ENCODE measurements at regions not wholly inside any gene's neighbourhood (a gene's known extent, or its start where the extent isn't known, plus 50 kb on each side); places are given as distances from the start of the nearest gene placed in this dataset.

DNA sequence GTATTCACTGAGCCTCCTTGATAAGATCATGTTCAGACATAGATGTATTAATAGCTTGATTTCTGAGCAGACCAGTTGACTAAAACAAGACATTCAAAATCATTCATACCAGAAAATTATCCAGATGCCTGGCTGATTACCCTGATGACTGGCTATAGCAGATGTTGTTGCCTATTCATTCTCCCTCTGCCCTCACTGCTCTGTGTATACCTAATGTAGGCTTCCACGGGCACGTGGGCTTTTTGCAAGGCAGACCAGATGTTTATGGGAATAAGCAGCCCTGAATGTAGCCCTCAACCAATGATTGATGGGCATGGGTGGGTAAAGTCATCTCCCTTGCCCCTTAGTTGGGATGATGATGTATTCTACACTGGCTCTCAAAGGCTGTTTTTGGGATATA, 289.1 kb downstream of the MBD2 start:
- Histone ChIP-seq H4K91ac (ENCODE audit: insufficient read length, low read depth, low read length) (no peak overlapping the region), H3K4ac (ENCODE audit: low read depth, low read length) (no peak overlapping the region), H3K4me2 (ENCODE audit: insufficient read depth, insufficient read length, low read length) (no peak overlapping the region), H3K18ac (ENCODE audit: insufficient read length, low read depth, low read length) (no peak overlapping the region), H2BK20ac (ENCODE audit: low read depth, low read length, poor library complexity, severe bottlenecking) (no peak overlapping the region), H3K4me1 (ENCODE audit: insufficient read depth, low read length) (no peaks in the 10 kb centered on the region), H4K8ac (replicated peaks; ENCODE audit: insufficient read length, low read depth, low read length) (no peak overlapping the region), H3K56ac (ENCODE audit: insufficient read length, low read depth, low read length) (no peak overlapping the region), H2BK15ac (ENCODE audit: low read depth, low read length) (no peak overlapping the region), H2BK12ac (ENCODE audit: insufficient read length, low read depth, low read length) (no peak overlapping the region), H3K9me3 (ENCODE audit: control insufficient read depth, low read depth, low read length) (no peaks in the 10 kb centered on the region), H4K5ac (ENCODE audit: insufficient read length, low read depth, low read length) (no peak overlapping the region), H2BK120ac (ENCODE audit: low read depth, low read length, poor library complexity, severe bottlenecking) (no peak overlapping the region), H3K23me2 (ENCODE audit: insufficient read length, low read depth, low read length, poor library complexity, severe bottlenecking) (no peaks in the 10 kb centered on the region), H3K79me2 (ENCODE audit: insufficient read depth, low read length) (no peaks in the 10 kb centered on the region), H2AK5ac (ENCODE audit: insufficient read length, low read length) (no peak overlapping the region), H4K20me1 (ENCODE audit: control insufficient read depth, insufficient read depth, insufficient read length) (no peaks in the 10 kb centered on the region), H2BK5ac (ENCODE audit: insufficient read length, low read length) (no peak overlapping the region), H3K9ac (ENCODE audit: extremely low read depth, insufficient read length, low read length) (no peak overlapping the region), H3K79me1 (ENCODE audit: insufficient read depth, low read depth, low read length, poor library complexity, severe bottlenecking) (no peaks in the 10 kb centered on the region), H3K27ac (ENCODE audit: insufficient read length, low read depth, low read length) (no peak overlapping the region), H3K23ac (ENCODE audit: insufficient read length, low read depth, low read length) (no peak overlapping the region), H2AFZ (ENCODE audit: low read length) (no peak overlapping the region), H3K14ac (ENCODE audit: insufficient read depth, low read length) (no peak overlapping the region), H3K27me3 (ENCODE audit: insufficient read depth, low read length) (no peaks in the 10 kb centered on the region), H3T11ph (ENCODE audit: low read length) (no peak overlapping the region)
- no peak for DNase-seq
- no peak overlapping the region for H3K27ac Mint-ChIP-seq
- H3K9me3 Mint-ChIP-seq: no peaks in the 10 kb centered on the region
- no CpG with 5 or more reads among the region's 2 CpGs for WGBS (ENCODE audit: extremely low coverage, insufficient read length, low lambda C conversion rate)
- no peaks in the 10 kb centered on the region for H3K36me3 Mint-ChIP-seq (ENCODE audit: insufficient read depth in 1 of 3, low read depth in 3 of 3)
- H3K27me3 Mint-ChIP-seq (ENCODE audit: low read depth): no peaks in the 10 kb centered on the region
- TF ChIP-seq CTCF (conservative IDR thresholded peaks at IDR 0.05): no peak
- H3K4me1 Mint-ChIP-seq: peaks cover 2% of the 10 kb centered on the region in 2 experiments; a peak in 3 of 4 replicates
- H3K4me3 Mint-ChIP-seq: no peak overlapping the region

Data from H9 (cell line).